HepG2 (cell line): ENCODE measurements at regions not wholly inside any gene's neighbourhood (a gene's known extent, or its start where the extent isn't known, plus 50 kb on each side); places are given as distances from the start of the nearest gene placed in this dataset.

Source experiments
- ATAC-seq: fragments of 200-7000 bp; cut with Tn5 transposase; 3 replicates; pipeline ENCODE4 v1.9.1; 2020; ENCODE audit warnings: mild to moderate bottlenecking, moderate library complexity
- BruUV-seq: library from RNA; stranded (reverse); fragments of 400-500 nt; replicated peaks from 2 replicates; lab custom pipeline; 2021; lab: Mats Ljungman, UMichigan
- CTCF ChIA-PET: fragments of 300-600 bp; formaldehyde crosslinking; extraction: SDS; loops from one replicate; lab custom pipeline; 2021; ENCODE audit warnings: low total read pairs, inconsistent platforms, low intra/inter-chr PET ratio; lab: Yijun Ruan, JAX
- POLR2A ChIA-PET: fragments of 350-600 bp; sonication (Branson Sonifier 250); formaldehyde crosslinking; loops from one replicate; lab custom pipeline; 2020; ENCODE audit warnings: antibody characterized with exemption, inconsistent platforms; lab: Yijun Ruan, JAX
- DNase-seq: peaks from one replicate; pipeline ENCODE4 v3.0.0-alpha.2; 2015; ENCODE audit warnings: low spot score
- FAIRE-seq: peaks from 3 replicates; lab custom pipeline; 2011; peaks lifted over from hg19 to GRCh38; lab: Jason Lieb, UNC
- H2AFZ ChIP-seq: one replicate; pipeline ENCODE4 v1.6.1; 2011; ENCODE audit warnings: low read length, inconsistent platforms
- H3K27ac ChIP-seq: fragments of 300-600 bp; 3 replicates; pipeline ENCODE4 v1.8.0; 2011; ENCODE audit warnings: mixed run types, mild to moderate bottlenecking, mixed read lengths, low read length, inconsistent platforms; ENCODE audit not compliant: insufficient read depth; ENCODE audit errors: extremely low read length
- H3K27me3 ChIP-seq, 2 experiments: fragments of 200-600 bp in 1 of 2; 2 replicates in 1 of 2; 3 replicates in 1 of 2; pipeline versions ENCODE4 v1.6.0 to v1.8.0; 2011; ENCODE audit warnings: low read length in 2 of 2, mild to moderate bottlenecking in 2 of 2, moderate library complexity in 2 of 2, inconsistent platforms in 1 of 2; ENCODE audit not compliant: insufficient read depth in 2 of 2, control insufficient read depth in 1 of 2
- H3K36me3 ChIP-seq, 2 experiments: fragments of 200-600 bp in 1 of 2; replicated peaks in 1 of 2; 2 replicates in 1 of 2; 3 replicates in 1 of 2; pipeline versions ENCODE4 v1.5.1 to v1.8.0; 2011; ENCODE audit warnings: low read length in 2 of 2, inconsistent platforms in 1 of 2; ENCODE audit not compliant: insufficient read depth in 2 of 2, control insufficient read depth in 1 of 2
- H3K4me1 ChIP-seq: 2 replicates; pipeline ENCODE4 v1.5.1; 2012; ENCODE audit warnings: low read length, inconsistent platforms; ENCODE audit not compliant: insufficient read depth
- H3K4me2 ChIP-seq: 2 replicates; pipeline ENCODE4 v1.6.0; 2011; ENCODE audit warnings: low read depth, low read length, inconsistent platforms
- H3K4me3 ChIP-seq, 3 experiments: fragments of 200-600 bp in 1 of 3; sonication (generic), shearing (Covaris generic) in 1 of 3; replicated peaks in 1 of 3; 2 replicates each; pipeline ENCODE4 v1.5.1; 2011 to 2016; ENCODE audit warnings: low read length in 3 of 3, inconsistent platforms in 2 of 3, low read depth in 2 of 3, mild to moderate bottlenecking in 2 of 3, control low read depth in 1 of 3, mixed read lengths in 1 of 3; ENCODE audit not compliant: insufficient read depth in 1 of 3
- H3K79me2 ChIP-seq: one replicate; pipeline ENCODE4 v1.6.1; 2011; ENCODE audit warnings: low read length, inconsistent platforms; ENCODE audit not compliant: insufficient read depth
- H3K9ac ChIP-seq: 2 replicates; pipeline ENCODE4 v1.6.0; 2011; ENCODE audit warnings: mild to moderate bottlenecking, low read depth, low read length, inconsistent platforms; ENCODE audit not compliant: insufficient read depth
- H3K9me3 ChIP-seq: 2 replicates; pipeline ENCODE4 v1.5.1; 2012; ENCODE audit warnings: mild to moderate bottlenecking, low read length
- H4K20me1 ChIP-seq: 2 replicates; pipeline ENCODE4 v1.6.0; 2011; ENCODE audit warnings: inconsistent platforms, mild to moderate bottlenecking, low read length, moderate library complexity; ENCODE audit not compliant: insufficient read depth
- ARID3A ChIP-seq: IDR thresholded peaks from 2 replicates; pipeline ENCODE4 v1.6.1; 2012; ENCODE audit warnings: low read depth, low read length, improper control_type of control experiment
- BATF2 ChIP-seq: sonication (generic); formaldehyde crosslinking; IDR thresholded peaks from 2 replicates; pipeline ENCODE4 v1.8.0; 2022; ENCODE audit warnings: mild to moderate bottlenecking, missing genetic modification reagents, moderate library complexity
- FOXO4 ChIP-seq: sonication (generic); formaldehyde crosslinking; conservative IDR thresholded peaks from 2 replicates; pipeline ENCODE4 v1.8.1; 2023; ENCODE audit warnings: missing genetic modification reagents
- JUN ChIP-seq: sonication (generic); formaldehyde crosslinking; IDR thresholded peaks from 2 replicates; pipeline ENCODE4 v1.4.0; 2020; ENCODE audit warnings: mild to moderate bottlenecking, missing genetic modification reagents
- KAT7 ChIP-seq: IDR thresholded peaks from 2 replicates; pipeline ENCODE4 v1.6.1; 2018; ENCODE audit warnings: borderline replicate concordance, missing compliant biosample characterization
- KDM2A ChIP-seq: sonication (generic); formaldehyde crosslinking; IDR thresholded peaks from 2 replicates; pipeline ENCODE4 v1.4.0; 2020; ENCODE audit warnings: low read depth, missing genetic modification reagents, borderline replicate concordance
- MED13 ChIP-seq: sonication (generic); formaldehyde crosslinking; IDR thresholded peaks from 2 replicates; pipeline ENCODE4 v1.5.0; 2020; ENCODE audit warnings: missing genetic modification reagents
- SMYD3 ChIP-seq: sonication (generic); formaldehyde crosslinking; IDR thresholded peaks from 2 replicates; pipeline ENCODE4 v1.8.1; 2023; ENCODE audit warnings: mild to moderate bottlenecking, missing genetic modification reagents
- SNAPC5 ChIP-seq: sonication (generic); formaldehyde crosslinking; IDR thresholded peaks from 2 replicates; pipeline ENCODE4 v1.8.1; 2023; ENCODE audit warnings: mild to moderate bottlenecking, missing genetic modification reagents, borderline replicate concordance
- SPEN ChIP-seq: sonication (generic); formaldehyde crosslinking; IDR thresholded peaks from 2 replicates; pipeline ENCODE4 v1.5.1; 2020; ENCODE audit warnings: low read depth, mild to moderate bottlenecking, missing genetic modification reagents
- TBL1XR1 ChIP-seq: fragments of 150-350 bp; IDR thresholded peaks from 2 replicates; pipeline ENCODE4 v1.6.1; 2014; ENCODE audit warnings: borderline replicate concordance, low read length; ENCODE audit not compliant: partially characterized antibody
- THRA ChIP-seq: sonication (generic); formaldehyde crosslinking; IDR thresholded peaks from 2 replicates; pipeline ENCODE4 v1.4.0; 2020; ENCODE audit warnings: missing genetic modification reagents, borderline replicate concordance
- WGBS: methylation state at CpG from one replicate; pipeline ENCODE4 v1.1.6; 2017; ENCODE audit warnings: low lambda C conversion rate; 5-methylcytosine and 5-hydroxymethylcytosine counted together
- in situ Hi-C: cut with HindIII; loops from 2 replicates; pipeline ENCODE4 v1.10.0; 2017; ENCODE audit warnings: low pct_unique_long_range_greater_than_20kb; ENCODE audit not compliant: extremely low pct_ligation_motif_present
- intact Hi-C: fragments of 100-400 bp; cut with micrococcal nuclease; formaldehyde crosslinking; loops from one replicate; pipeline ENCODE4 v1.10.0; 2022; ENCODE audit not compliant: unreplicated experiment

- H3K9ac ChIP-seq = no peak overlapping the region
- WGBS = 16% methylated on average over 3 of the region's 3 CpGs
- H3K9me3 ChIP-seq = no peaks in the 10 kb centered on the region
- H3K4me2 ChIP-seq = no peak overlapping the region
- H4K20me1 ChIP-seq = no peaks in the 10 kb centered on the region
- ChIA-PET POLR2A (no interaction called here), CTCF (no interaction called here)
- BruUV-seq = no TSS peak
- H3K4me1 ChIP-seq = no peaks in the 10 kb centered on the region
- TF ChIP-seq SPEN (CRISPR knock-in tag) = no peak
- TF ChIP-seq SMYD3 (CRISPR knock-in tag) = no peak
- no peak for TF ChIP-seq SNAPC5 (CRISPR knock-in tag)
- TF ChIP-seq BATF2 (CRISPR knock-in tag) = no peak
- TF ChIP-seq JUN (CRISPR knock-in tag) = no peak
- TF ChIP-seq THRA = no peak
- TF ChIP-seq MED13 (CRISPR knock-in tag) = no peak
- TF ChIP-seq KDM2A (CRISPR knock-in tag) = no peak
- TF ChIP-seq TBL1XR1 = no peak
- no peak for TF ChIP-seq KAT7
- TF ChIP-seq ARID3A = no peak
- TF ChIP-seq FOXO4 (CRISPR knock-in tag) = no peak
- H3K36me3 ChIP-seq = no peaks in the 10 kb centered on the region
- H3K27ac ChIP-seq = no peak overlapping the region
- H3K4me3 ChIP-seq = no peak overlapping the region
- intact Hi-C loops (no loop called here), in situ Hi-C loops (no loop called here)
- DNase-seq = no peak
- no peak for ATAC-seq
- H2AFZ ChIP-seq = no peak overlapping the region
- H3K79me2 ChIP-seq = no peaks in the 10 kb centered on the region
- peaks cover 0 to 29% of the 10 kb centered on the region in 2 experiments; a peak in 1 of 5 replicates for H3K27me3 ChIP-seq
- FAIRE-seq = no peak
Observed at GRCh38 chr10:4068629-4069028, 283.6 kb upstream of the KLF6 start.
